Caco-2 (cell line): ENCODE measurements at regions not wholly inside any gene's neighbourhood (a gene's known extent, or its start where the extent isn't known, plus 50 kb on each side); places are given as distances from the start of the nearest gene placed in this dataset.

Source experiments
- BruUV-seq: library from RNA; stranded (reverse); fragments of 400-500 nt; replicated peaks from 2 replicates; lab custom pipeline; 2021; lab: Mats Ljungman, UMichigan
- CTCF ChIA-PET: fragments of 300-600 bp; sonication (Branson Sonifier 250); formaldehyde crosslinking; loops from one replicate; lab custom pipeline; 2022; ENCODE audit warnings: antibody characterized with exemption; lab: Charles Lee
- POLR2A ChIA-PET: fragments of 300-600 bp; sonication (Branson Sonifier 250); formaldehyde crosslinking; loops from one replicate; lab custom pipeline; 2022; ENCODE audit warnings: antibody characterized with exemption; lab: Charles Lee
- DNase-seq, 2 experiments: peaks; one replicate each; pipeline versions ENCODE4 v3.0.0 to v3.0.0-alpha.2; 2020 to 2022
- H3K27me3 ChIP-seq: replicated peaks from 2 replicates; pipeline ENCODE4 v1.6.0; 2011; ENCODE audit warnings: low read length; ENCODE audit not compliant: control insufficient read depth, insufficient read depth
- H3K36me3 ChIP-seq: 2 replicates; pipeline ENCODE4 v1.5.1; 2011; ENCODE audit warnings: low read length; ENCODE audit not compliant: control insufficient read depth, insufficient read depth
- H3K4me1 ChIP-seq: fragments of 250-450 bp; sonication (Bioruptor Pico); 2 replicates; pipeline ENCODE4 v1.5.1; 2020; ENCODE audit warnings: mild to moderate bottlenecking
- H3K4me3 ChIP-seq: 2 replicates; pipeline ENCODE4 v1.5.1; 2011; ENCODE audit warnings: low read depth, mild to moderate bottlenecking, control low read depth, low read length
- H3K9me3 ChIP-seq: fragments of 250-450 bp; sonication (Bioruptor Pico); 2 replicates; pipeline ENCODE4 v1.5.1; 2020; ENCODE audit warnings: mild to moderate bottlenecking, moderate library complexity
- H3K27ac Mint-ChIP-seq: one replicate; pipeline ENCODE4 v1.8.0; 2022; ENCODE audit warnings: mixed read lengths; ENCODE audit not compliant: unreplicated experiment
- H3K27me3 Mint-ChIP-seq: one replicate; pipeline ENCODE4 v1.8.0; 2022; ENCODE audit warnings: mixed read lengths; ENCODE audit not compliant: insufficient read depth, unreplicated experiment
- H3K36me3 Mint-ChIP-seq: one replicate; pipeline ENCODE4 v1.8.0; 2022; ENCODE audit warnings: mild to moderate bottlenecking, mixed read lengths; ENCODE audit not compliant: insufficient read depth, unreplicated experiment
- H3K4me1 Mint-ChIP-seq: one replicate; pipeline ENCODE4 v1.8.0; 2022; ENCODE audit warnings: low read depth, mixed read lengths; ENCODE audit not compliant: unreplicated experiment
- H3K4me3 Mint-ChIP-seq: one replicate; pipeline ENCODE4 v1.8.0; 2022; ENCODE audit warnings: mild to moderate bottlenecking, moderate library complexity, mixed read lengths; ENCODE audit not compliant: unreplicated experiment
- H3K9me3 Mint-ChIP-seq: one replicate; pipeline ENCODE4 v1.8.0; 2022; ENCODE audit warnings: mixed read lengths; ENCODE audit not compliant: unreplicated experiment
- intact Hi-C: fragments of 100-400 bp; cut with micrococcal nuclease; formaldehyde crosslinking; loops from one replicate; pipeline ENCODE4 v1.10.0; 2022; ENCODE audit not compliant: unreplicated experiment
- TF ChIP-seq, protein P1 (sequence below), 2 experiments: fragments of 200-600 bp in 1 of 2; IDR thresholded peaks; 1 replicate in 1 of 2; 2 replicates in 1 of 2; pipeline versions ENCODE4 v1.5.1 to v1.8.0; 2011 to 2022; ENCODE audit warnings: antibody characterized with exemption in 1 of 2, control low read depth in 1 of 2, inconsistent platforms in 1 of 2, low read depth in 1 of 2, low read length in 1 of 2, mild to moderate bottlenecking in 1 of 2, moderate library complexity in 1 of 2; ENCODE audit not compliant: insufficient read depth in 1 of 2, severe bottlenecking in 1 of 2, unreplicated experiment in 1 of 2

DNA sequence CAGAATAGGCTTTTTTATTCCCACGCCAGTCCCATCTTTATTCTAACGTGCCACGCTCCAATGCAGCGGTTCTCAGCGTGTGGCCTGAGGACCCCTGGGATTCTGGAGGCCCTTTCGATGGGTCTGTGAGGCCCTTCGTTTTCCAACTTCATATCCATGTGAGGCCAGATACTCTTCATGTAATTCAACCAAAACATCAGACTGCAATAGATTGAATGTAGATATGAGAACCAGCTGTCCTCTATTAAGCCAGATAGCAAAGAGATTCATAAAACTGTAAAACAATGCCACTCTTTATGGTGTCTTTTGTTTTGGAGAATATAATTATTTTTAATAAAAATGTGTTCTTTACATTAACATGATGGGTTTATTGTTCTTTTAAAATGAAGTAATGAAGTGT, 53.2 kb upstream of the KMT2C start:
- TF ChIP-seq, protein P1, sequence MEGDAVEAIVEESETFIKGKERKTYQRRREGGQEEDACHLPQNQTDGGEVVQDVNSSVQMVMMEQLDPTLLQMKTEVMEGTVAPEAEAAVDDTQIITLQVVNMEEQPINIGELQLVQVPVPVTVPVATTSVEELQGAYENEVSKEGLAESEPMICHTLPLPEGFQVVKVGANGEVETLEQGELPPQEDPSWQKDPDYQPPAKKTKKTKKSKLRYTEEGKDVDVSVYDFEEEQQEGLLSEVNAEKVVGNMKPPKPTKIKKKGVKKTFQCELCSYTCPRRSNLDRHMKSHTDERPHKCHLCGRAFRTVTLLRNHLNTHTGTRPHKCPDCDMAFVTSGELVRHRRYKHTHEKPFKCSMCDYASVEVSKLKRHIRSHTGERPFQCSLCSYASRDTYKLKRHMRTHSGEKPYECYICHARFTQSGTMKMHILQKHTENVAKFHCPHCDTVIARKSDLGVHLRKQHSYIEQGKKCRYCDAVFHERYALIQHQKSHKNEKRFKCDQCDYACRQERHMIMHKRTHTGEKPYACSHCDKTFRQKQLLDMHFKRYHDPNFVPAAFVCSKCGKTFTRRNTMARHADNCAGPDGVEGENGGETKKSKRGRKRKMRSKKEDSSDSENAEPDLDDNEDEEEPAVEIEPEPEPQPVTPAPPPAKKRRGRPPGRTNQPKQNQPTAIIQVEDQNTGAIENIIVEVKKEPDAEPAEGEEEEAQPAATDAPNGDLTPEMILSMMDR (IDR thresholded peaks at IDR 0.05; ENCODE audit: insufficient read depth in 1 of 2, low read depth in 1 of 2, low read length in 1 of 2, severe bottlenecking in 1 of 2, unreplicated experiment in 1 of 2): no peak
- Histone ChIP-seq H3K4me1 (no peaks in the 10 kb centered on the region), H3K4me3 (no peak overlapping the region), H3K27me3 (no peaks in the 10 kb centered on the region), H3K9me3 (no peaks in the 10 kb centered on the region), H3K36me3 (no peaks in the 10 kb centered on the region)
- Mint-ChIP-seq H3K4me1 (no peaks in the 10 kb centered on the region), H3K9me3 (no peaks in the 10 kb centered on the region), H3K4me3 (no peak overlapping the region), H3K27ac (no peak overlapping the region), H3K27me3 (no peaks in the 10 kb centered on the region), H3K36me3 (no peaks in the 10 kb centered on the region)
- ChIA-PET POLR2A (no interaction called here), CTCF (no interaction called here)
- intact Hi-C loops: no loop called here
- no TSS peak for BruUV-seq
- DNase-seq: no peak

DNA sequence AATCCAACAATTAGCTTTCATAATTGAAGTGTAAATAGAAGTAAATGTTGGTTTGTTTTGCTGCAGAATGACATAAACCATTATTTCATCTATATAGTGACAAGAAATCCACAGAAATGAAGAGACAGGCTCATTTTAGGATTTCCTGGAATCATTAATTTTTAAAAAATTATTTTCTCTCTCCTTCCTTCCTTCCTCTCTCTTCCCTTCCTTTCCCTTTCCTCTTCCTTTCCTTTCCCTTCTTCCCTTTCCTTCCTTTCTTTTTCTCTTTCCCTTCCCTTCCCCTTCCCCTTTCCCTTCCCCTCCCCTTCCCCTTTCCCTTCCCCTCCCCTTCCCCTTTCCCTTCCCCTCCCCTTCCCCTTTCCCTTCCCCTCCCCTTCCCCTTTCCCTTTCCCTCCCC, 51.2 kb upstream of the KMT2C start:
- Mint-ChIP-seq H3K4me3 (no peak overlapping the region), H3K27me3 (no peaks in the 10 kb centered on the region), H3K4me1 (no peaks in the 10 kb centered on the region), H3K9me3 (no peaks in the 10 kb centered on the region), H3K27ac (no peak overlapping the region), H3K36me3 (no peaks in the 10 kb centered on the region)
- ChIA-PET CTCF (no interaction called here), POLR2A (no interaction called here)
- Histone ChIP-seq H3K36me3 (no peaks in the 10 kb centered on the region), H3K27me3 (no peaks in the 10 kb centered on the region), H3K4me1 (no peaks in the 10 kb centered on the region), H3K9me3 (no peaks in the 10 kb centered on the region), H3K4me3 (no peak overlapping the region)
- TF ChIP-seq, protein P1 (IDR thresholded peaks at IDR 0.05; ENCODE audit: insufficient read depth in 1 of 2, low read depth in 1 of 2, low read length in 1 of 2, severe bottlenecking in 1 of 2, unreplicated experiment in 1 of 2): no peak
- intact Hi-C loops: no loop called here
- no peak for DNase-seq
- no TSS peak for BruUV-seq

DNA sequence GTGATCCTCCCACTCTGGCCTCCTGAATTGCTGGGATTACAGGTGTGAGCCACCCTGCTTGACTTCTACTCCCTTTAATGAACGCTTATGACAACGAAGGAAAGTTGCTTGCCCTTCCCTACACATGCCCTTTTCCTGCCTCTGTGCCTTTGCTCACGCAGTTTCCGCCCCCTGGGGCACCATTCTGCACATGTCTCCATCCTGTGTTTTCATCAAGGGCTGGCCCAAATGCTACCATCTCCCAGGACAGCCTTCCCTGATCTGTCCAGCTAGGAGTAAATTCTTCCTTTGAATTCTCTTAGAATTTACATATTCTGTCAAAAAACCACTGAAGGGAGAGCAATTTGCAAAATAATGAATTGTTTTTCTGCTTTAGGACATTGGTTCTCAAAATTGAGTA, 50.0 kb upstream of the KMT2C start:
- no peaks in the 10 kb centered on the region for H3K4me1 ChIP-seq
- TF ChIP-seq, protein P1 (IDR thresholded peaks at IDR 0.05; ENCODE audit: insufficient read depth in 1 of 2, low read depth in 1 of 2, low read length in 1 of 2, severe bottlenecking in 1 of 2, unreplicated experiment in 1 of 2): no peak
- intact Hi-C loops: no loop called here
- H3K36me3 ChIP-seq: no peaks in the 10 kb centered on the region
- ChIA-PET CTCF (no interaction called here), POLR2A (no interaction called here)
- H3K9me3 Mint-ChIP-seq: no peaks in the 10 kb centered on the region
- H3K27me3 Mint-ChIP-seq: no peaks in the 10 kb centered on the region
- no peak overlapping the region for H3K4me3 ChIP-seq
- no peak for DNase-seq
- no peak overlapping the region for H3K27ac Mint-ChIP-seq
- no peaks in the 10 kb centered on the region for H3K9me3 ChIP-seq
- no peaks in the 10 kb centered on the region for H3K36me3 Mint-ChIP-seq
- no peak overlapping the region for H3K4me3 Mint-ChIP-seq
- no peaks in the 10 kb centered on the region for H3K27me3 ChIP-seq
- H3K4me1 Mint-ChIP-seq: no peaks in the 10 kb centered on the region
- no TSS peak for BruUV-seq
